Neural cell (in vitro differentiated cells): ENCODE measurements at regions not wholly inside any gene's neighbourhood (a gene's known extent, or its start where the extent isn't known, plus 50 kb on each side); places are given as distances from the start of the nearest gene placed in this dataset.

Experiments
- H2AFZ ChIP-seq: fragments of 200-600, 300-800 bp; sonication (generic), shearing (Covaris generic); 2 replicates; pipeline ENCODE4 v1.6.0; 2014; ENCODE audit warnings: low read depth, mild to moderate bottlenecking, antibody characterized with exemption, low read length, moderate library complexity
- H3F3A ChIP-seq: fragments of 200-600 bp; shearing (Covaris generic); 2 replicates; pipeline ENCODE4 v1.6.1; 2016; ENCODE audit warnings: mild to moderate bottlenecking, moderate library complexity, mixed read lengths, antibody characterized with exemption, low read length; ENCODE audit not compliant: insufficient read depth, poor library complexity, severe bottlenecking
- H3K27ac ChIP-seq: fragments of 200-600, 300-800 bp; sonication (generic), shearing (Covaris generic); 2 replicates; pipeline ENCODE4 v1.5.1; 2014; ENCODE audit warnings: mild to moderate bottlenecking, low read length, moderate library complexity
- H3K27me3 ChIP-seq: fragments of 300-800, 200-600 bp; sonication (generic), shearing (Covaris generic); 2 replicates; pipeline ENCODE4 v1.6.0; 2014; ENCODE audit warnings: mild to moderate bottlenecking, low read depth, low read length, moderate library complexity; ENCODE audit not compliant: insufficient read depth
- H3K36me3 ChIP-seq: fragments of 300-800, 200-600 bp; sonication (generic), shearing (Covaris generic); 2 replicates; pipeline ENCODE4 v1.5.1; 2014; ENCODE audit warnings: mild to moderate bottlenecking, antibody characterized with exemption, low read length, moderate library complexity; ENCODE audit not compliant: insufficient read depth
- H3K4me2 ChIP-seq: fragments of 300-800, 200-600 bp; sonication (generic), shearing (Covaris generic); 2 replicates; pipeline ENCODE4 v1.6.0; 2014; ENCODE audit warnings: mild to moderate bottlenecking, low read length
- H3K4me3 ChIP-seq: fragments of 300-800, 200-600 bp; sonication (generic), shearing (Covaris generic); 2 replicates; pipeline ENCODE4 v1.5.1; 2014; ENCODE audit warnings: mild to moderate bottlenecking, low read length, moderate library complexity
- H3K79me2 ChIP-seq: fragments of 200-600 bp; shearing (Covaris generic); replicated peaks from 2 replicates; pipeline ENCODE4 v1.6.0; 2014; ENCODE audit warnings: mild to moderate bottlenecking, low read length, moderate library complexity; ENCODE audit not compliant: insufficient read depth
- H3K9ac ChIP-seq: fragments of 300-800, 200-600 bp; sonication (generic), shearing (Covaris generic); 2 replicates; pipeline ENCODE4 v1.6.1; 2016; ENCODE audit warnings: mild to moderate bottlenecking, low read length, mixed read lengths
- H3K9me2 ChIP-seq: fragments of 200-600 bp; shearing (Covaris generic); 2 replicates; pipeline ENCODE4 v1.6.1; 2016; ENCODE audit warnings: mild to moderate bottlenecking, low read length, mixed read lengths; ENCODE audit not compliant: insufficient read depth
- H3K9me3 ChIP-seq: fragments of 200-600, 300-800 bp; sonication (generic), shearing (Covaris generic); 2 replicates; pipeline ENCODE4 v1.6.1; 2016; ENCODE audit warnings: mild to moderate bottlenecking, mixed run types, low read length, moderate library complexity, mixed read lengths
- H4K20me1 ChIP-seq: fragments of 200-600 bp; shearing (Covaris generic); 2 replicates; pipeline ENCODE4 v1.6.1; 2016; ENCODE audit warnings: mild to moderate bottlenecking, mixed run types; ENCODE audit not compliant: insufficient read depth
- CTCF ChIP-seq: fragments of 450-650 bp; IDR thresholded peaks from 2 replicates; pipeline ENCODE4 v1.5.1; 2014; ENCODE audit warnings: antibody characterized with exemption, mild to moderate bottlenecking, moderate library complexity; ENCODE audit not compliant: poor library complexity, severe bottlenecking
- EP300 ChIP-seq: fragments of 450-650 bp; conservative IDR thresholded peaks from 2 replicates; pipeline ENCODE4 v1.6.1; 2014; ENCODE audit warnings: antibody characterized with exemption, mild to moderate bottlenecking, moderate library complexity; ENCODE audit not compliant: poor library complexity, severe bottlenecking
- EZH2 ChIP-seq: fragments of 200-600, 300-800 bp; shearing (Covaris generic), sonication (generic); IDR thresholded peaks from 2 replicates; pipeline ENCODE4 v1.6.1; 2014; ENCODE audit warnings: antibody characterized with exemption, low read length, borderline replicate concordance, mild to moderate bottlenecking; ENCODE audit not compliant: insufficient read depth, poor library complexity, severe bottlenecking
- MXI1 ChIP-seq: fragments of 450-650 bp; conservative IDR thresholded peaks from 2 replicates; pipeline ENCODE4 v1.6.1; 2014; ENCODE audit warnings: antibody characterized with exemption, mild to moderate bottlenecking; ENCODE audit not compliant: poor library complexity, severe bottlenecking
- POLR2AphosphoS5 ChIP-seq: IDR thresholded peaks from 2 replicates; pipeline ENCODE4 v1.6.1; 2012
- RAD21 ChIP-seq: fragments of 450-650 bp; conservative IDR thresholded peaks from 2 replicates; pipeline ENCODE4 v1.6.1; 2014; ENCODE audit warnings: antibody characterized with exemption, mild to moderate bottlenecking, moderate library complexity
- REST ChIP-seq: IDR thresholded peaks from 2 replicates; pipeline ENCODE4 v1.6.1; 2012; ENCODE audit warnings: borderline replicate concordance
- SMC3 ChIP-seq: fragments of 450-650 bp; conservative IDR thresholded peaks from 2 replicates; pipeline ENCODE4 v1.6.1; 2014; ENCODE audit warnings: antibody characterized with exemption, mild to moderate bottlenecking, moderate library complexity; ENCODE audit not compliant: poor library complexity
- TAF1 ChIP-seq: IDR thresholded peaks from 2 replicates; pipeline ENCODE4 v1.6.1; 2012; ENCODE audit warnings: low read depth
- small RNA-seq, 3 experiments: library from RNA; depleted of rRNA; stranded (forward); fragments of <200 nt; gene quantifications; one replicate each; pipeline ENCODE3, GENCODE V24; 2012

DNA sequence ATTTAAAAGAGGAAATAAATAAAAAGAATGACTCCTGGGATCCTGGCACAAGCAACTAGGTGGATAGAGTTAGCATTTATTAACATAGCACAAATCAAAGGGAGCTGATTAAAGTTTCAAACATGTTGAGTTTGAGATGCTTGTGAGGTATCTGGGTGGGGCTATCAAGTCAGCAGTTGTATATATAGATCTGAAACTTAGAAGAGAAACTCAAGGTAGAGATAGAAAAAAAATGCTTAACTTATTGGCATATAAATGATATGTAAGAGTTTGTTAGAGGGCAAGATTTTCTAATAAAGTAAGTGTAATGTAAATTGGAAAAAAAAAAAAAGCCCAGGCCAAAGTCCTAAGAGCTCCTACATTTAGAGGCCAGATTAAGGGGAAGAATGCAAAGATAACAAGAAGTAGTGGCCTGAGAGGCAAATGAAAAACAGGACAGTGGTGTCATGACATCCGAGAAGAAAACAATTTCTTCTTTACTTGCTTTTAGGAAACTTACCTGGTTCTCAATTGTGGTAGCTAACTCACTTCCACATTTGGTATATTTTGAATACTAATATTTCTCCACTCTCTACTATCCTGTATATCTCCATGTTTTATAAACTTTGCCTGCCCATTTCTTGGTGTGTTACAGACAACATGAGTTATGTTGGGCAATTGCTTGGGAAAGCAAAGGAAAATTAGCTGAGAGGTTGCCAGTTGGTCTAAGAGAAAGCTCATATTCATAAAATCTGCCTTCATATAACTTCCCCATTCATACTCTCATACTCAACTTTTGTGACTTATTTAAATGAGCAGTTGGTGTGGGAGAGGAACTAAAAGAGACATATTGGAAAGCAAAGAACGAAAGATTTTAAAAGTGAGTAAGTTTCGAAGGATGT, 169.2 kb downstream of the PARM1 start:
- Histone ChIP-seq H3K9ac (no peak overlapping the region), H3K9me2 (no peaks in the 10 kb centered on the region), H4K20me1 (no peaks in the 10 kb centered on the region), H3K9me3 (no peaks in the 10 kb centered on the region), H3K79me2 (no peaks in the 10 kb centered on the region), H2AFZ (no peak overlapping the region), H3K27me3 (no peaks in the 10 kb centered on the region), H3K4me3 (no peak overlapping the region), H3F3A (no peaks in the 10 kb centered on the region), H3K36me3 (no peaks in the 10 kb centered on the region), H3K4me2 (no peak overlapping the region), H3K27ac (no peak overlapping the region)
- no peak for TF ChIP-seq REST
- no peak for TF ChIP-seq CTCF
- TF ChIP-seq MXI1, result no peak
- no peak for TF ChIP-seq EZH2
- TF ChIP-seq RAD21, result no peak
- no peak for TF ChIP-seq POLR2AphosphoS5
- no peak for TF ChIP-seq TAF1
- TF ChIP-seq EP300, result no peak
- TF ChIP-seq SMC3, result no peak

Small RNA genes in the stretch of these regions (small RNA-seq; reads per million reads assigned to genes)
- gene AC093870.1, result 0 reads per million in 3 experiments
